ENCODE measurements at regions not wholly inside any gene's neighbourhood (a gene's known extent, or its start where the extent isn't known, plus 50 kb on each side); places are given as distances from the start of the nearest gene placed in this dataset.

DNA sequence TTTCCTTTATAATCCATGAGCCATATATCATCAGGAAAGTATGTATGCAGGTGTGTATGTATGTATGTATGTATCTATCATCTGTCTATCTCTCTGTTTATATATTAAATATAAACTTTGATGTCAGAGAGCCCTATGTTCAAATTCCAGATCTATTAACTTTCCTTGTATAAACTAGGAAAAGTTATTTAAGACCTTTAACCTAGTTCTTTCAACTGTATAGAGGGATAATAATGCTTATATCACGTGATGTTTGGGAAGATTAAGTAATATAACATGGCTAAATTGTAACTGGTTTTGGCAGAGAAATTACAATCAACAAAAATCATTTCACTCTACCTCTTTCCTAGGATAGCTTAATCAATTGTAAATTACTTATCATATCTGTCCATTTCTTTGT lies 628.3 kb upstream of the IGFBP3 start (continued):
- no peak for TF ChIP-seq BACH1 (IDR thresholded peaks at IDR 0.05; ENCODE audit: low read length)

- no peak overlapping the region for H3K4ac ChIP-seq (replicated peaks; ENCODE audit: insufficient read length, low read depth, low read length)
- H3K23ac ChIP-seq (ENCODE audit: insufficient read length), result no peak overlapping the region
- H4K20me1 ChIP-seq (replicated peaks in 1 of 2; ENCODE audit: control insufficient read depth in 1 of 2, insufficient read depth in 2 of 2, low read length in 2 of 2), result no peaks in the 10 kb centered on the region
- no peak overlapping the region for H2BK12ac ChIP-seq (ENCODE audit: low read depth, low read length)
- no peak overlapping the region for H2BK20ac ChIP-seq (ENCODE audit: low read length)
- H4K91ac ChIP-seq (replicated peaks; ENCODE audit: insufficient read length, low read length), result no peak overlapping the region
- POLR2A ChIA-PET (ENCODE audit: partially characterized antibody), result no interaction called here
- no peak for DNase-seq (ENCODE audit: low read depth in 1 of 2, low spot score in 2 of 2)
- H3K36me3 ChIP-seq (ENCODE audit: control insufficient read depth in 2 of 4, insufficient read depth in 4 of 4, low read length in 3 of 4), result no peaks in the 10 kb centered on the region
- H3K79me2 ChIP-seq (ENCODE audit: control insufficient read depth in 1 of 2, insufficient read depth in 2 of 2, low read length in 2 of 2), result no peaks in the 10 kb centered on the region
- no peak for TF ChIP-seq MAFK (IDR thresholded peaks at IDR 0.05; ENCODE audit: low read depth, low read length)
- no peak overlapping the region for H3K4me2 ChIP-seq (ENCODE audit: insufficient read depth in 1 of 2, low read depth in 2 of 2, low read length in 2 of 2)
- H3K23me2 ChIP-seq (ENCODE audit: low read depth, low read length), result no peaks in the 10 kb centered on the region
- H3K14ac ChIP-seq (ENCODE audit: insufficient read length), result no peak overlapping the region
- H2BK15ac ChIP-seq (ENCODE audit: low read length), result no peak overlapping the region
- H4K5ac ChIP-seq (ENCODE audit: insufficient read length, low read depth, low read length), result no peak overlapping the region
- no peak overlapping the region for H3K56ac ChIP-seq (replicated peaks; ENCODE audit: insufficient read length, low read depth, low read length)
- no peak overlapping the region for H2BK5ac ChIP-seq (ENCODE audit: low read depth, low read length)
- no peak overlapping the region for H3K27ac ChIP-seq (ENCODE audit: low read depth, low read length)
- no peak overlapping the region for H3K9ac ChIP-seq (replicated peaks in 1 of 4; ENCODE audit: extremely low read depth in 1 of 4, low read depth in 3 of 4, low read length in 3 of 4)
- H3K27me3 ChIP-seq (replicated peaks in 1 of 4; ENCODE audit: control insufficient read depth in 3 of 4, extremely low read depth in 1 of 4, insufficient read depth in 3 of 4, low read length in 3 of 4), result no peaks in the 10 kb centered on the region
- no peak overlapping the region for H3K18ac ChIP-seq (ENCODE audit: extremely low read depth, low read length)
- H2BK120ac ChIP-seq (replicated peaks; ENCODE audit: low read depth, low read length), result no peak overlapping the region
- H2AFZ ChIP-seq (ENCODE audit: low read length), result no peak overlapping the region
- CTCF ChIA-PET (ENCODE audit: partially characterized antibody), result no interaction called here
- no peaks in the 10 kb centered on the region for H3K79me1 ChIP-seq (ENCODE audit: low read depth, low read length)
- no peak for FAIRE-seq
- H2AK5ac ChIP-seq (ENCODE audit: low read depth, low read length), result no peak overlapping the region
- no peaks in the 10 kb centered on the region for H3K9me3 ChIP-seq (ENCODE audit: insufficient read depth in 2 of 2, low read depth in 1 of 2, low read length in 1 of 2)
- no peaks in the 10 kb centered on the region for H3K4me1 ChIP-seq (replicated peaks in 1 of 4; ENCODE audit: control insufficient read depth in 3 of 4, insufficient read depth in 4 of 4, low read length in 3 of 4)
- no peak overlapping the region for H4K8ac ChIP-seq (ENCODE audit: extremely low read depth, insufficient read depth, low read length)
- H3K4me3 ChIP-seq (ENCODE audit: extremely low read depth in 1 of 4, insufficient read depth in 2 of 4, low read depth in 3 of 4, low read length in 4 of 4), result no peak overlapping the region
Observed at GRCh38 chr7:46547044-46547443, 626.0 kb upstream of the IGFBP3 start.

Data from H1 (cell line).